GM12891 (cell line): ENCODE measurements at regions not wholly inside any gene's neighbourhood (a gene's known extent, or its start where the extent isn't known, plus 50 kb on each side); places are given as distances from the start of the nearest gene placed in this dataset.

Experiments used
- PAX5 ChIP-seq: IDR thresholded peaks from 2 replicates; pipeline ENCODE4 v1.6.1; 2011; ENCODE audit warnings: low read length, moderate library complexity, mild to moderate bottlenecking; ENCODE audit not compliant: insufficient read depth, severe bottlenecking
- POLR2A ChIP-seq: IDR thresholded peaks from 2 replicates; pipeline ENCODE4 v1.6.1; 2011; ENCODE audit warnings: low read depth, low read length, control low read depth
- POLR2AphosphoS5 ChIP-seq: IDR thresholded peaks from 2 replicates; pipeline ENCODE4 v1.6.1; 2011; ENCODE audit warnings: low read depth, low read length, control low read depth
- POU2F2 ChIP-seq: IDR thresholded peaks from 2 replicates; pipeline ENCODE4 v1.6.1; 2011; ENCODE audit warnings: low read depth, mild to moderate bottlenecking, control low read depth, low read length, moderate library complexity
- TAF1 ChIP-seq: IDR thresholded peaks from 2 replicates; pipeline ENCODE4 v1.6.1; 2011; ENCODE audit warnings: low read depth, low read length, control low read depth

GRCh38 chr4:122328893-122329292, 49.9 kb upstream of the ADAD1 start:
- no peak for TF ChIP-seq POU2F2
- TF ChIP-seq POLR2A = no peak
- no peak for TF ChIP-seq POLR2AphosphoS5
- no peak for TF ChIP-seq TAF1
- no peak for TF ChIP-seq PAX5
